Retina (tissue), 1 donor: ENCODE measurements at regions not wholly inside any gene's neighbourhood (a gene's known extent, or its start where the extent isn't known, plus 50 kb on each side); places are given as distances from the start of the nearest gene placed in this dataset.
"Not testable (repeated sequence)": the region's sequence is repeated elsewhere in the genome, so short reads cannot be mapped to it uniquely, and the experiment has no call there.

ENCODE experiments used
- DNase-seq: peaks from one replicate; pipeline ENCODE4 v3.0.0-alpha.2; 2016

- DNase-seq: no peak
Measured at GRCh38 chrX:18102006-18102405, 118.7 kb downstream of the BEND2 start.

DNA sequence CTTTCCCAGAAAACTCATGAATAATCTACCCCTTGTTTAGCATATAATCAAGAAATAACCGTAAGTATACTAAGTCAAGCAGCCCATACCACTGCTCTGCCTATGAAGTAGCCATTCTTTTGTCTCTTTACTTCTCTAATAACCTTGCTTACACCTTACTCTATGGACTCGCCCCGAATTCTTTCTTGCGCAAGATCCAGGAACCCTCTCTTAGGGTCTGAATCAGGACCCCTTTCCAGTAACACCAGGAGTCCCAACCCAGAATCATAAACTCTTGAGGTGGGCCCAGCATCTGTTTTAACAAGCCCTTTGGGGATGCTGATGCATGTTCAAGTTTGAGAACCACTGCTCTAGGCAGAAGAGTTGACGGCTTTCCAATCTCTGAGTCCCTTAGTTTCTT, 119.6 kb downstream of the BEND2 start:
- DNase-seq: no peak

GRCh38 chrX:18099745-18100144, 120.9 kb downstream of the BEND2 start:
- no peak for DNase-seq

GRCh38 chrX:18098763-18099162, 121.9 kb downstream of the BEND2 start:
- DNase-seq: peak; percentile 12

GRCh38 chrX:18076434-18076833, 144.3 kb downstream of the BEND2 start:
- DNase-seq: no peak

GRCh38 chrX:18075603-18076002, 145.1 kb downstream of the BEND2 start:
- DNase-seq: no peak

GRCh38 chrX:18068045-18068444, 152.6 kb downstream of the BEND2 start:
- DNase-seq: not testable (repeated sequence)

GRCh38 chrX:18065956-18066355, 154.7 kb downstream of the BEND2 start:
- DNase-seq: peak; percentile 19

GRCh38 chrX:18051690-18052089, 169.0 kb downstream of the BEND2 start:
- DNase-seq: no peak

DNA sequence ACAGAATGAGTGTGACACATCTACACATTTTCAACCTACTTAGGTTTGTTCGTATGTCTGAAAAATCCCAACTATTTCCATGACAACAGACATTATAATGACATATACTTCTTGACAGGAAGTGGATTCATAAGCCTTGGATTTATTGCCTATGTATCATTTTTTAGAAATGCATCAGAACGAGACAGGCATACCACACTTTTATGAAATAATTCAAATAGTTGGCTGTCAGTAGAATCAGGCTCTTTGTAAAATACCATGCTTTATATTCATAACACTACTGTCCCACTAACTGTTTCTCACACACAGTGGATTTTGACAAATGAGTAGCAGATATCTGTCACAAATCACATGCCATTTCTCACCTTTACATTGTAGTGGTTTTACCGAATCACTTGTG, 173.2 kb downstream of the BEND2 start:
- DNase-seq: no peak

DNA sequence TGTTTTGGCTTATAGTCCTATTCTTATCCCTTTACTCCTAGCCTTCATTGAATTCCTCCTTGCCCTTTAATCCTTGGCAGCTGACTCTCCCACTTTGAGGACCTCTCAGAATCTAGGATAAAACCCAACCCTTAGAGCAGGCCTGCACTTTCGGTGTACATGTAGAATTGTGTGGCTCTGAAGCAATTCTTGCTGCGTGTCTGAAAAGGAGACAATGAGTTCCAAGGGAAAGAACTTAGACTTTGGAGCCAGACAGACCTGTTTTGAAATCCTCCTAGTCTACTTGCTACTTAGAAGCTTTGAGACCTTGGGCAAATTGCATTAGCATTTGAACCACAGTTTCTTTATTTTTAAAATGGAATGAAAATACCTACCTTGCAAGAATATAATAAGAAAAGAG, 175.2 kb downstream of the BEND2 start:
- DNase-seq: no peak

DNA sequence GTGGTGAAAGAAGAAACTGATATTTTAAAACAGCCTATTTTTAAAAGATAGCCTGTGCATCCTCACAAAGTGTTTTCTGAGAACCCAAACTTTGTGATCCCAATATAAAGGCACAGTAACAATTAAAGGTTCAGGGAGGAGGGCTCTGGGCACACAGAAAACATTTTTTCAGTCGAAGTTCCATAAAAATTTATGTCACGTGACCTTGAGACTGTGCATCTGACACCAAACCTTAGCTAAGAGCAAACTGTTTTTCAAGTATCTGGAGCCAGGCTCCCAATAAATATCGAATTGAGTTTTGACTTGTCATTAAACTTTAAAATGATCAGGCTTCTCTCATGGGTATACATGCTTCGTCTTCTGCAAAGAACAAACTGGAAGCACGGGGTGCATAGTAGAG, 177.9 kb downstream of the BEND2 start:
- DNase-seq: no peak

DNA sequence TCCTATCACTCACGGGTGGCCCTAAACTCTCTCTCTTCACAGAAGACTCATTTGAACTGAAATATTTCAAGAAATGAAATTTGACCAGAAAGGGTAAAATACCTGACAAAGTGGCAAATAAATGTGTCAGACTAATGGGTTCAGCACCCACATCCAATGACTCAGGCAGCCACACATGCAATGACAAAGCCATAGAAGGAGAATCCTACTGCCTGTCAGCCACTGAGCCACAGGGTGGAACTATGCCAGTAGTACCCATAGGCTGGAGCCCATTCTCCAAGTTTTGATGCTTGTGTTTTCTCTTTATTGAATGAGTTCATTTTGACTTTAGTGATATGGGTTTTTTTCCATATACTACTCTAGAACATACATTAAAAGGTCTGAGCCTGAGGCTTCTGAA, 179.0 kb downstream of the BEND2 start:
- no peak for DNase-seq

DNA sequence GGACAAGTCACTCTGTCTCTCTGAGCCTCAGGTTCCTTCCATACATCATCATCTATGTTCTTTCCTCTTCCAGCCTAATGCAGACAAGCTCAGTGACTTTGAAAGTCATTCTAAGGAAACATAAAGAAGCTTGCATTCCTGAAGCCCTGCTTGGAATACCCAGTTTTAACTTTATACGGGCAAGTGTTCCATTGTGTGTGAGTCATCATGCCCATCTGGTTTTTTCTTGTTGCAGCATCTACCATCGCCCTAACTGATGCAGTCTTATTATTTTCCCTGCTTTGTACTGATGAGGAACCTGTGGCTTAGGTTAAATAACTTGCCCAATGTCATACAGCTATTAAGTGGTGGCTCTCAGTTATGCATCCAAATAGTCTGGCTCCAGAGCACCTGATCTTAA, 177.9 kb upstream of the RAI2 start:
- DNase-seq: no peak

GRCh38 chrX:18036394-18036793, 175.3 kb upstream of the RAI2 start:
- DNase-seq: no peak

DNA sequence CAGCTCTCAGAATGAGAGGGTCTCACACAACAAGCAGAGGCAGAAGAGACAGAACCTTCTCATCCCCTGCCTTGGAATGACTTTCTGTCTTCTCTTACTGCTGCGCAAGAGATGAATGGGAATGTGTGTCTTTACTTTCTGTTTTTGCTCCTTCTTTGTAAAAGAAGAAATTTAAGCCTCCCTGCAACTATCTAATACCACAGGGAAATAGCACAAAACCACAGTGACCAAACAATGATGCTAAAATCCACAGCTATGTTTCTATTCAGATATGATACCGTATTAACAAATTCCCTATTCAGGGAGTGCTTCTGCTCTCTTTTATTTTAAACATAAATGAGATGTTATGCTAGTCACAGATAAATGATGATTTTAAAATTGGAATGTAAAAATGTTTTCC, 173.8 kb upstream of the RAI2 start:
- no peak for DNase-seq

- DNase-seq: no peak
Measured at GRCh38 chrX:18034504-18034903, 173.4 kb upstream of the RAI2 start.

DNA sequence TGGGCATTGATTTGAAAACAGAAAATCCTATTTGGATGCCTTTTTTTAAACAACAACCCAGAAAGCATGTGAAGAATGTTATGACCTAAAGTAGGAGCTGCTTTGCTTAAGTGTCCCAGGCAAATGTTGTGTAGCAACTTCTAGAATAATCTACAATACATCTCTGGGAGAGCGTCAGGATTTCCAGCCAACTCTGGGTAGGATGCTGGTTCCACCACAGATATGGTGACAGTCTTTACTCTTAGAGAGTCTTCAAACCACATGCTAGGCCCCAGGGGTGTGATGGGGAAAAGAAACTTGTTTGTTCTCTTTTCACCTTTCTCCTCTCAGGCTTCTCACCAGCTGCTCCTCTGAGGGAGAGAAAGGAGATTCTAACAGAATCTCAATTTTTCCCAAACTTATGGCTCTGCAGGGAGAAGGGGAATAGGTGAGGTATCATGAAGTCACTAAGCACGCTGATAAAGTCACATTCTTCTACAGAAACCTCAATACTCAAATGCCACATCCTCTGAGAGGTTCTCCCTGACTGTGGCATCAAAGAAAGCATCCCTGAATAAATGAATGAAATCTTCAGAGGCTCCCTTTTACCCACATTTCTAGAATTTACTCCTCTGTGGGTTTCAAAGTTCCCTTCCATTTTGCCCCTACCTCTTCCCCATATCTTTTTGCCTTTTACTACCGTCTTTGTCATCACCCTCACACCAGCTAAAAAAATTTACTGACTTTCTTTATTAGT, 171.6 kb upstream of the RAI2 start:
- DNase-seq: no peak

- no peak for DNase-seq
Measured at GRCh38 chrX:18031726-18032375, 170.8 kb upstream of the RAI2 start.

DNA sequence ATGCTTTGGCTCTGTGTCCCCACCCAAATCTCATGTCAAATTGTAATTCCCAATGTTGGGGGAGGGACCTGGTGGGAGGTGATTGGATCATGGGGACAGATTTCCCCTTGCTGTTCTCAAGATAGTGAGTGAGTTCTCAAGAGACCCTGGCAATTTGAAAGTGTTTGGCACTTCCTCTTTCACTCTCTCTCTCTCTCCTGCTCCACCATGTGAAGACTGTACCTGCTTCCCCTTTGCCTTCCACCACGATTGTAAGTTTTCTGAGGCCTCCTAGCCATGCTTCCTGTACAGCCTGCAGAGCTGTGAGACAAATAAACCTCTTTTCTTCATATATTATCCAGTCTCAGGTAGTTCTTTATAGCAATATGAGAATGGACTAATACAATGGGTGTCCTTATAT, 169.6 kb upstream of the RAI2 start:
- DNase-seq: not testable (repeated sequence)

GRCh38 chrX:18026166-18026565, 165.1 kb upstream of the RAI2 start:
- DNase-seq: no peak

GRCh38 chrX:18017411-18017810, 156.3 kb upstream of the RAI2 start:
- DNase-seq: no peak

- DNase-seq: no peak
Measured at GRCh38 chrX:18016941-18017340, 155.8 kb upstream of the RAI2 start.

GRCh38 chrX:18010253-18010652, 149.2 kb upstream of the RAI2 start:
- no peak for DNase-seq

- DNase-seq: no peak
Measured at GRCh38 chrX:18003876-18004275, 142.8 kb upstream of the RAI2 start.
